PC-3 (cell line): ENCODE measurements at regions not wholly inside any gene's neighbourhood (a gene's known extent, or its start where the extent isn't known, plus 50 kb on each side); places are given as distances from the start of the nearest gene placed in this dataset.

ENCODE experiments used
- ATAC-seq: fragments of 200-7000 bp; cut with Tn5 transposase; 2 replicates; pipeline ENCODE4 v1.9.1; 2020; ENCODE audit warnings: mild to moderate bottlenecking, moderate library complexity
- BruUV-seq: library from RNA; stranded (reverse); fragments of 400-500 nt; replicated peaks from 2 replicates; lab custom pipeline; 2021; lab: Mats Ljungman, UMichigan
- CTCF ChIA-PET: fragments of 300-600 bp; sonication (Branson Sonifier 250); formaldehyde crosslinking; loops from one replicate; lab custom pipeline; 2022; ENCODE audit warnings: antibody characterized with exemption; lab: Charles Lee
- POLR2A ChIA-PET: fragments of 300-600 bp; sonication (Branson Sonifier 250); formaldehyde crosslinking; loops from one replicate; lab custom pipeline; 2022; ENCODE audit warnings: antibody characterized with exemption; ENCODE audit not compliant: unreplicated experiment; lab: Charles Lee
- DNase-seq: peaks from one replicate; pipeline ENCODE4 v3.0.0-alpha.2; 2015
- H2AFZ ChIP-seq: fragments of 300-600 bp; sonication (generic); 2 replicates; pipeline ENCODE4 v1.6.0; 2016; ENCODE audit warnings: antibody characterized with exemption, low read length
- H3F3A ChIP-seq: fragments of 300-600 bp; sonication (generic); one replicate; pipeline ENCODE4 v1.6.0; 2017; ENCODE audit warnings: antibody characterized with exemption, low read length, control low read depth, mild to moderate bottlenecking; ENCODE audit not compliant: unreplicated experiment
- H3K27ac ChIP-seq: fragments of 300-600 bp; sonication (generic); 2 replicates; pipeline ENCODE4 v1.5.1; 2016; ENCODE audit warnings: mild to moderate bottlenecking, low read length
- H3K27me3 ChIP-seq: fragments of 300-600 bp; sonication (generic); 2 replicates; pipeline ENCODE4 v1.6.1; 2016; ENCODE audit warnings: low read length, mixed read lengths
- H3K36me3 ChIP-seq: fragments of 300-600 bp; sonication (generic); 2 replicates; pipeline ENCODE4 v1.6.1; 2016; ENCODE audit warnings: low read depth, mixed run types, low read length, mixed read lengths
- H3K4me1 ChIP-seq: fragments of 300-600 bp; sonication (generic); 2 replicates; pipeline ENCODE4 v1.5.1; 2016; ENCODE audit warnings: low read length; ENCODE audit not compliant: insufficient read depth
- H3K4me2 ChIP-seq: fragments of 300-600 bp; sonication (generic); 2 replicates; pipeline ENCODE4 v1.6.0; 2016; ENCODE audit warnings: low read length
- H3K4me3 ChIP-seq: fragments of 300-600 bp; sonication (generic); 2 replicates; pipeline ENCODE4 v1.5.1; 2016; ENCODE audit warnings: mild to moderate bottlenecking, low read length, mixed read lengths
- H3K79me2 ChIP-seq: fragments of 300-600 bp; sonication (generic); 2 replicates; pipeline ENCODE4 v1.6.1; 2017; ENCODE audit warnings: low read length, mixed read lengths
- H3K9ac ChIP-seq: fragments of 300-600 bp; sonication (generic); 2 replicates; pipeline ENCODE4 v1.6.0; 2016; ENCODE audit warnings: mild to moderate bottlenecking, low read length
- H3K9me2 ChIP-seq: fragments of 300-600 bp; sonication (generic); replicated peaks from 2 replicates; pipeline ENCODE4 v1.6.1; 2016; ENCODE audit warnings: mixed run types, low read length, mixed read lengths
- H3K9me3 ChIP-seq: fragments of 300-600 bp; sonication (generic); 2 replicates; pipeline ENCODE4 v1.6.1; 2016; ENCODE audit warnings: low read length, mixed read lengths
- H4K20me1 ChIP-seq: fragments of 300-600 bp; sonication (generic); 2 replicates; pipeline ENCODE4 v1.6.1; 2016; ENCODE audit warnings: low read length, mixed read lengths
- CTCF ChIP-seq: fragments of 300-600 bp; sonication (generic); conservative IDR thresholded peaks from 2 replicates; pipeline ENCODE4 v1.5.1; 2017; ENCODE audit warnings: antibody characterized with exemption, low read depth, mild to moderate bottlenecking, low read length
- EZH2 ChIP-seq: fragments of 300-600 bp; sonication (generic); IDR thresholded peaks from one replicate; pipeline ENCODE4 v1.6.1; 2017; ENCODE audit warnings: antibody characterized with exemption, mild to moderate bottlenecking, low read length; ENCODE audit not compliant: unreplicated experiment
- EZH2phosphoT487 ChIP-seq: fragments of 300-600 bp; sonication (generic); IDR thresholded peaks from 2 replicates; pipeline ENCODE4 v1.6.1; 2018; ENCODE audit warnings: mild to moderate bottlenecking, antibody characterized with exemption, low read length, borderline replicate concordance
- intact Hi-C: fragments of 100-400 bp; cut with micrococcal nuclease; formaldehyde crosslinking; loops from 2 replicates; pipeline ENCODE4 v1.9.0; 2023

GRCh38 chr3:103137830-103138229 is 703.0 kb downstream of the ZPLD1 start:
- H3K4me1 ChIP-seq, result no peaks in the 10 kb centered on the region
- no TSS peak for BruUV-seq
- H3K36me3 ChIP-seq, result no peaks in the 10 kb centered on the region
- H3K4me2 ChIP-seq, result no peak overlapping the region
- TF ChIP-seq EZH2phosphoT487 (no peak), CTCF (no peak), EZH2 (no peak)
- no peaks in the 10 kb centered on the region for H3K9me2 ChIP-seq
- H3K27ac ChIP-seq, result no peak overlapping the region
- H3K27me3 ChIP-seq, result peaks cover 14% of the 10 kb centered on the region; the same call in 1 of the 2 replicates
- no peaks in the 10 kb centered on the region for H3F3A ChIP-seq
- H4K20me1 ChIP-seq, result no peaks in the 10 kb centered on the region
- no peak overlapping the region for H3K9ac ChIP-seq
- H3K79me2 ChIP-seq, result no peaks in the 10 kb centered on the region
- POLR2A ChIA-PET, result no interaction called here
- no peak overlapping the region for H3K4me3 ChIP-seq
- ATAC-seq, result no peak
- no peak overlapping the region for H2AFZ ChIP-seq
- intact Hi-C loops, result no loop called here
- CTCF ChIA-PET, result no interaction called here
- no peak for DNase-seq
- H3K9me3 ChIP-seq, result no peaks in the 10 kb centered on the region

GRCh38 chr3:103158183-103158582 is 723.4 kb downstream of the ZPLD1 start:
- TF ChIP-seq EZH2 (no peak), EZH2phosphoT487 (no peak), CTCF (no peak)
- CTCF ChIA-PET, result no interaction called here
- no peaks in the 10 kb centered on the region for H3K9me2 ChIP-seq
- no peaks in the 10 kb centered on the region for H4K20me1 ChIP-seq
- no peak overlapping the region for H3K4me3 ChIP-seq
- POLR2A ChIA-PET, result no interaction called here
- H3K4me1 ChIP-seq, result no peaks in the 10 kb centered on the region
- H3K9me3 ChIP-seq, result 0 out of 2 replicates have a peak, but pooled peaks cover 6% of the 10 kb centered on the region
- no peak overlapping the region for H3K4me2 ChIP-seq
- H3K27ac ChIP-seq, result no peak overlapping the region
- BruUV-seq, result no TSS peak
- no peaks in the 10 kb centered on the region for H3K79me2 ChIP-seq
- H3K9ac ChIP-seq, result no peak overlapping the region
- no peaks in the 10 kb centered on the region for H3K27me3 ChIP-seq
- intact Hi-C loops, result no loop called here
- no peaks in the 10 kb centered on the region for H3K36me3 ChIP-seq
- no peaks in the 10 kb centered on the region for H3F3A ChIP-seq
- ATAC-seq (no peak), DNase-seq (no peak)
- no peak overlapping the region for H2AFZ ChIP-seq

DNA sequence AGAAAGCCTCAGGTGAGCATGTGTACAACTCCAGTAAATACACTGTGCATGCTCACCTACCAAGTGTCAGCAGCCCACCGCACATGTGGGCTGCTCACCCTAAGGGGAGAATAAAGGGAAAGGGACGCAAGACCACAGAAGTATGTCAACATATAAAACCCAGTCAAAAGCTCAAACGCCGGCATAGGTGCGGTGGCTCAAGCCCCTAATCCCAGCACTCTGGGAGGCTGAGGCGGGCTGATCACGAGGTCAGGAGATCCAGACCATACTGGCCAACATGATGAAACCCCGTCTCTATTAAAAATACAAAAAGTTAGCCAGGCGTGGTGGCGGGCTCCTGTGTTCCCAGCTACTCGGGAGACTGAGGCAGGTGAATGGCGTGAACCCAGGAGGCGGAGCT is 732.1 kb downstream of the ZPLD1 start:
- H3K27me3 ChIP-seq, result no peaks in the 10 kb centered on the region
- H3F3A ChIP-seq, result no peaks in the 10 kb centered on the region
- no peak overlapping the region for H3K27ac ChIP-seq
- no peaks in the 10 kb centered on the region for H3K79me2 ChIP-seq
- H3K4me1 ChIP-seq, result peaks cover 4% of the 10 kb centered on the region; the same call in 1 of the 2 replicates
- no peak for TF ChIP-seq EZH2phosphoT487
- no peak for TF ChIP-seq CTCF
- no peak for TF ChIP-seq EZH2
- DNase-seq (no peak), ATAC-seq (no peak)
- no peak overlapping the region for H3K9ac ChIP-seq
- no peaks in the 10 kb centered on the region for H3K36me3 ChIP-seq
- H3K9me2 ChIP-seq, result no peaks in the 10 kb centered on the region
- intact Hi-C loops, result no loop called here
- no peak overlapping the region for H3K4me3 ChIP-seq
- BruUV-seq, result no TSS peak
- ChIA-PET CTCF (no interaction called here), POLR2A (no interaction called here)
- no peak overlapping the region for H2AFZ ChIP-seq
- no peak overlapping the region for H3K4me2 ChIP-seq
- H3K9me3 ChIP-seq, result no peaks in the 10 kb centered on the region
- no peaks in the 10 kb centered on the region for H4K20me1 ChIP-seq
